ENCODE measurements at regions not wholly inside any gene's neighbourhood (a gene's known extent, or its start where the extent isn't known, plus 50 kb on each side); places are given as distances from the start of the nearest gene placed in this dataset.

DNA sequence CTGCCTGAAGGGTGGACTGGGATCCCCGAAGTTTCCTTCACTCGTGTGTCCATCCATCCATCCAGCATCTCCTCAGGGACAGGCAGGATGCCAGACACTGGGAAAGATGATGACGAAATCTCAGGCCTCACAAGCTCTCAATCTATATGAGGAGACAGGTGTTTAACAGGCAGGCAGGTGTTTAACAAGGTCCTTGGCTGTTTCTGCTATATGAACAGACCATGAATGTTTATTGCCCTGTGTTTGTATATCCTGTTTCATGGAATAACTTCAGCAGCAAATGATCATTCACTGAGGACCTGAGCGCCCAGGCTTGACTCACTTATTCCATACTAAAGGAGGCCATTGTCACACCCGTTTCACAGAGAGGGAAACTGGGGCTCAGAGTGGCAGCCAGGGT, 685.8 kb upstream of the HS6ST1 start:
- DNase-seq (ENCODE audit: low read depth), result no peak
- no peak overlapping the region for H3K4me3 ChIP-seq (ENCODE audit: low read depth, low read length)
- TF ChIP-seq, protein P1, sequence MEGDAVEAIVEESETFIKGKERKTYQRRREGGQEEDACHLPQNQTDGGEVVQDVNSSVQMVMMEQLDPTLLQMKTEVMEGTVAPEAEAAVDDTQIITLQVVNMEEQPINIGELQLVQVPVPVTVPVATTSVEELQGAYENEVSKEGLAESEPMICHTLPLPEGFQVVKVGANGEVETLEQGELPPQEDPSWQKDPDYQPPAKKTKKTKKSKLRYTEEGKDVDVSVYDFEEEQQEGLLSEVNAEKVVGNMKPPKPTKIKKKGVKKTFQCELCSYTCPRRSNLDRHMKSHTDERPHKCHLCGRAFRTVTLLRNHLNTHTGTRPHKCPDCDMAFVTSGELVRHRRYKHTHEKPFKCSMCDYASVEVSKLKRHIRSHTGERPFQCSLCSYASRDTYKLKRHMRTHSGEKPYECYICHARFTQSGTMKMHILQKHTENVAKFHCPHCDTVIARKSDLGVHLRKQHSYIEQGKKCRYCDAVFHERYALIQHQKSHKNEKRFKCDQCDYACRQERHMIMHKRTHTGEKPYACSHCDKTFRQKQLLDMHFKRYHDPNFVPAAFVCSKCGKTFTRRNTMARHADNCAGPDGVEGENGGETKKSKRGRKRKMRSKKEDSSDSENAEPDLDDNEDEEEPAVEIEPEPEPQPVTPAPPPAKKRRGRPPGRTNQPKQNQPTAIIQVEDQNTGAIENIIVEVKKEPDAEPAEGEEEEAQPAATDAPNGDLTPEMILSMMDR (IDR thresholded peaks at IDR 0.05; ENCODE audit: insufficient read depth, low read depth, low read length), result no peak

DNA sequence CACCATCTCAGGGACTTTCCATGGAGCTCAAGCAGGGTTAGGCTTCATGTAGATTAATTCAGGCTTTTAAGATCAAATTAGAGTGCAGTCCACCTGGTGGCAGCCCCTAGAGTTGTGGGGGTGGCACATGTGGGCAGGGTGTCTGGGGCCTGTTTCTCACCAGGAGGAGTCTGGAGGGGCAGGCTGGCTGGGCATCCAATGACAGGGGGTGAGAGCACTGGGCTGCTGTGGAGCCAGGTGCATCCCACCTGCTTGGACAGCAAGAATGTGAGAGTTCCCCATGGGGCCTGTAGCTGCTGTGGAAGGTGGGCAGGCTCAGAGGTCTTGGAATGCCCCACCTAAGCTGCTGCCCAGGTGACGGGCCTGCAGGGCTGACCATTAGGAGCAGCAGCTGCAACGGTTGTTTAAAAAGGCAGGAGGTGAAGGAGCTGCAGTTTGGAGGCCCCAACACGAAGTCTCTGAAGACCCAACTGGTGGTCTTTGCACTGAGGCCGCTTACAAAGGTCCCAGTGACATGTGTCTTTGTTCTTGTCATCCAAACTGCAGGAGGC, 686.3 kb upstream of the HS6ST1 start:
- no peak for DNase-seq (ENCODE audit: low read depth)
- TF ChIP-seq, protein P1 (IDR thresholded peaks at IDR 0.05; ENCODE audit: insufficient read depth, low read depth, low read length), result no peak
- no peak overlapping the region for H3K4me3 ChIP-seq (ENCODE audit: low read depth, low read length)

DNA sequence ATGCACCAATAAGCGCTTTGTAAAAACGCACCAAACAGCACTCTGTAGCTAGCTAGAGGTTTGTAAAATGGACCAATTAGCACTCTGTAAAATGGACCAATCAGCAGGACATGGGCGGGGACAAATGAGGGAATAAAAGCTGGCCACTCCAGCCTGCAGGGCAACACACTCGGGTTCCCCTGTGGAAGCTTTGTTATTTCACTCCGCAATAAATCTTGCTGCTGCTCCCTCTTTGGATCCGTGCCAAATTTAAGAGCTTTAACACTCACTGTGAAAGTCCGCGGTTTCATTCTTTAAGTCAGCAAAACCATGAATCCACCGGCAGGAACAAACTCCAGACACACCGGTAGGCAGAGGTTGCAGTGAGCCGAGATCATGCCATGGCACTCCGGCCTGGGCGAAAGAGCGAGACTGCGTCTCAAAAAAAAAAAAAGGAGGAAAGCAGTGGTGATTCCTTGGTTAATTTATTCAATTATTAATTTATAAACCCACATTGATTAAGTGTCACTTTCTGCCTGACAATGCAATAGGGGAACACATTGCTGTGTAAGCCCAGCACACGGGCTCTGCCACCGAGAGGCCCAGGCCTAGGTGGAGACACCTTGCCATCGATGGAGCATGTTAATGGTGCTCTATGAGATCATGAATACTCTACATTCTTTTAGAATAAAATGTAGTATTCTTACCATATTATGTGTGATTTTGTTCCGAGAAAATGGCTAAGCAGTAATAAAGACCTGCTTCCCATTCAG, 687.6 kb upstream of the HS6ST1 start:
- no peak overlapping the region for H3K4me3 ChIP-seq (ENCODE audit: low read depth, low read length)
- TF ChIP-seq, protein P1 (IDR thresholded peaks at IDR 0.05; ENCODE audit: insufficient read depth, low read depth, low read length), result no peak
- DNase-seq (ENCODE audit: low read depth), result no peak

DNA sequence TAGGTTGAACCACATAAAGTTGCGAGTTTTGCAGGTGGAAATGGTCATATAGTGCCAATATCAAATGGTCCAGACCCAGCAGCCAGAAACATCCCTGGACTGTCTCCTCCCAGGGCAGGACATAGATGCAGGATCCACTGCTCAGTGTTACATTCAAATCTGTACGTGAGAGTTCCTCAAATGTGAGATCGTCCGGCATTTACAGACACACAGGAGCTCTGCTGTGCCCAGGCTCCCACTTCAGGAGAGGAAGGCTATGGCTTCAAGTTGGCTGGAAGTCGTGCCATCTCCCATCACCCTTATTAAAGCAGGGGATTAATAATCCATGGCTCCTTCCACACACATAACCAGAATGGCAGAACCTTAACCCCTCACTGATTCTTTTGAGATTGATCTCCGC, 688.2 kb upstream of the HS6ST1 start:
- no peak overlapping the region for H3K4me3 ChIP-seq (ENCODE audit: low read depth, low read length)
- TF ChIP-seq, protein P1 (IDR thresholded peaks at IDR 0.05; ENCODE audit: insufficient read depth, low read depth, low read length), result no peak
- DNase-seq (ENCODE audit: low read depth), result no peak

- no peak overlapping the region for H3K4me3 ChIP-seq (ENCODE audit: low read depth, low read length)
- DNase-seq (ENCODE audit: low read depth), result no peak
- TF ChIP-seq, protein P1 (IDR thresholded peaks at IDR 0.05; ENCODE audit: insufficient read depth, low read depth, low read length), result no peak
Measured at GRCh38 chr2:129008055-129008880, 689.6 kb upstream of the HS6ST1 start.

GRCh38 chr2:129008881-129009554, 690.4 kb upstream of the HS6ST1 start:
- TF ChIP-seq, protein P1 (IDR thresholded peaks at IDR 0.05; ENCODE audit: insufficient read depth, low read depth, low read length), result no peak
- no peak overlapping the region for H3K4me3 ChIP-seq (ENCODE audit: low read depth, low read length)
- no peak for DNase-seq (ENCODE audit: low read depth)

All from fibroblast of villous mesenchyme (primary cell).